PC-3 (cell line): ENCODE measurements at regions not wholly inside any gene's neighbourhood (a gene's known extent, or its start where the extent isn't known, plus 50 kb on each side); places are given as distances from the start of the nearest gene placed in this dataset.

ENCODE experiments used
- CTCF ChIP-seq: fragments of 300-600 bp; sonication (generic); conservative IDR thresholded peaks from 2 replicates; pipeline ENCODE4 v1.5.1; 2017; ENCODE audit warnings: antibody characterized with exemption, low read depth, mild to moderate bottlenecking, low read length
- EZH2 ChIP-seq: fragments of 300-600 bp; sonication (generic); IDR thresholded peaks from one replicate; pipeline ENCODE4 v1.6.1; 2017; ENCODE audit warnings: antibody characterized with exemption, mild to moderate bottlenecking, low read length; ENCODE audit not compliant: unreplicated experiment
- EZH2phosphoT487 ChIP-seq: fragments of 300-600 bp; sonication (generic); IDR thresholded peaks from 2 replicates; pipeline ENCODE4 v1.6.1; 2018; ENCODE audit warnings: mild to moderate bottlenecking, antibody characterized with exemption, low read length, borderline replicate concordance

- no peak for TF ChIP-seq CTCF
- TF ChIP-seq EZH2phosphoT487 = no peak
- no peak for TF ChIP-seq EZH2
These were observed 226.1 kb upstream of the FERMT1 start for GRCh38 chr20:6348908-6349307.
